GM21515 (cell line): ENCODE measurements at regions not wholly inside any gene's neighbourhood (a gene's known extent, or its start where the extent isn't known, plus 50 kb on each side); places are given as distances from the start of the nearest gene placed in this dataset.
"Not testable (repeated sequence)": the region's sequence is repeated elsewhere in the genome, so short reads cannot be mapped to it uniquely, and the experiment has no call there.

Experiments used
- ATAC-seq: cut with Tn5 transposase; IDR thresholded peaks from one replicate; pipeline ENCODE4 v1.9.1; 2021; ENCODE audit not compliant: unreplicated experiment

DNA sequence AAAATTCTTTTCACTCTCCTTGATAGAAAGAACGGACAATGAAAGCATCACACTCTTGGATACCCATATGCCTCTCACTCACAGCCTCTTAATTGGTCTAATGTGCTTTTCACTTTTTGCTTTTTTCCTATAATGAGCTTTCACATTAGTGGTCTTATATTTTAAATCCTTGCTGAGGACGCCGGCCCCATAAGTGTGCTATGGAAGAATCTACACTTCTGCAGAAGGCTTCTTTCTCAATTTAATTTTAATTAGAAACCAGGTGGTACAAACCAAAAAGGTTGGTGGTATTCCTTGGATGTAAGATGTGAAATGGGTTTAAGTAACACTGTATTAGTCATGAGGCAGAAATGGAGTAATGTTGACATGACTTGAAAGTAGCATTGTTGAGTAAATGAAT lies 190.6 kb upstream of the NFIA start:
- ATAC-seq, result no peak

DNA sequence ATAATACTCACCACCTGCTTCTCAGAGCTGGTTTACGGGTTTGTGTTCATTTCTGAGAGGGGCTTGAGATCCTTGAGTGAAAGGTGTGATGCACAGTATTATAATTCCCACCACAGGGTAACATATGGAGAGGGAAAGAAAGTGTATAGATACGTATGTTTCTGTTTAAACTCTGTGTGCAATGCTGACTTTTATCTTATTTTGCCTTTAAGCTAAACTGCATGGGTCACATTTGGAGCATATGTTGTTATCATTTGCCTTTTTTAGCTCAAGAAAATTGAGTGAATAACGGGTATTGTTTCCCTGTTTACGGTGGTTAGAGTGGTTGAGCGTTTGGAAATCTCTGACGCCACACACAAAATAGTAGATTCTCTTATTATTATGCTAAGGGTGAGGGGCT lies 191.1 kb upstream of the NFIA start:
- no peak for ATAC-seq

GRCh38 chr1:60890664-60891063 lies 191.7 kb upstream of the NFIA start:
- ATAC-seq, result no peak

DNA sequence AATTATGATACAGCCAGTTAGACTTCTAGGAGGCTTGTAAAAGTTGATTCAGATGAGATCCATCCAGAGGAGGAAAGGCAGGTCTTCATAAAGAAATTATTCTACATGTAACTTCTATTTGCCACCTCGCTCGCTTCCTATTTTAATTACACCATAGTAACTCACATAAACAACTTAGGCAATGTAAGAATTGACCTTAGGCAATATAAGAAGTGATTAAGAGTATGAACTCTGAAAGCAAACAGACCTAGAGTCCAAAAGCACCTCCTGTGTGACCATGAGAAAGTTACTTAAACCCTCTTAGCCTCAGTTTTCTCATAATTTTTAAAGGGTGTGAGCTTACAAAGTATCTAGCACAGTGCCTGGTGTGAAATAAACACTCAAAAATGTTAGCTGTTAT lies 192.7 kb upstream of the NFIA start:
- ATAC-seq, result no peak

DNA sequence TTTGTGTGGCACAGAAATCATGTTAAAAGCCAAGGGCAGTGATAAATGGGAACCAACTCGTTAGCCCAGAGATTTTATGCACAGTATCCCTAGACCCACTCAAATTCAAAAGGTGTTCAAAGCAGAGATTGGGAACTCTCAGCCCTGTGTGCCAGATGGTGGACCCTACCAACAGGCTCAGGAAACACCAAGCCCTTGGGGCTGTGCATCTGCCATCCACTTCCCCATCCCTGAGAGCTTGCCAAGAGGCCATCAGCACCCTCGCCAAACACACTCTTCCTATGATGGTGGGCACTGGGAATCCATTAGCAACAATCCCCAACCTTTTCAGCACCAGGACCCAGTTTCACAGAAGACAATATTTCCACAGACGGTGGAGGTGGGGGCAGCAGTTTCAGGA lies 194.2 kb upstream of the NFIA start:
- no peak for ATAC-seq

- ATAC-seq, result no peak
These were observed 195.5 kb upstream of the NFIA start for GRCh38 chr1:60886793-60887331.

DNA sequence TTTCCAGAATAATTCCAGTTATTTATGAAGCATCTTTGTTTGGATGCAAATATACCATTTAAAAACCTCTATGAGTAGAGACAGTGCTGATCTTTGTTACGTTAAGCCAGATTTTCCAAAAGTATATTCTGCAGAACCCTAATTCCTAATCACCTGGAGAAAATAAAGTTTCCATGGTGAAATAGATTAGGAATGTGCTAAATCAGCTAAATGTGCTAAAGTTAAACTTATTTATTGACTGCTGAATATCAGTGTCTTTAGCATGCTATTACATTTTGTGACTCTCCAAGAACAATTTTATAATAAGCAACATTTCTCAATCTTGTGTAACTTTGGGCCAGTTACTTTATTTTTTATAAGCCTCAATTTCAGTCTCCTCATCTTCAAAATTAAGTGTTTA lies 196.3 kb upstream of the NFIA start:
- ATAC-seq, result no peak

DNA sequence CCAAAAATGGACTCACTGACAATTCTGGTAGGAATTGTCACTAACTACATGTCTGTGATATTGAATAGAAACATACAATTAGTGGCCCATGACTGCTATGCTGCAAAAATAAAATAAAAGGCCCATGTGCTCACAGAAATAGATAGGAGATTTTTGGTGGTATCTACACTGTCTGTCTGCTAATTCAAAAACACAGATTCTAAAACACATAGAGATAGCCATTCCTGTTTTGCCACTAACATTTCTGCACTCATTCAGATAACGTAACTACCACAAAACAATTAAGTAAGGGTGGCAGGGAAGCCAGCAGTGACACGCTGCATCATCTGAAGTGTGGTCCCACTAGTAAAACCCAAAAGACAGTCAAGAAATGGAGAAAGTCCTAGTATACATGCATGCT lies 202.2 kb upstream of the NFIA start:
- ATAC-seq, result no peak

- no peak for ATAC-seq
These were observed 204.0 kb upstream of the NFIA start for GRCh38 chr1:60878323-60878722.

DNA sequence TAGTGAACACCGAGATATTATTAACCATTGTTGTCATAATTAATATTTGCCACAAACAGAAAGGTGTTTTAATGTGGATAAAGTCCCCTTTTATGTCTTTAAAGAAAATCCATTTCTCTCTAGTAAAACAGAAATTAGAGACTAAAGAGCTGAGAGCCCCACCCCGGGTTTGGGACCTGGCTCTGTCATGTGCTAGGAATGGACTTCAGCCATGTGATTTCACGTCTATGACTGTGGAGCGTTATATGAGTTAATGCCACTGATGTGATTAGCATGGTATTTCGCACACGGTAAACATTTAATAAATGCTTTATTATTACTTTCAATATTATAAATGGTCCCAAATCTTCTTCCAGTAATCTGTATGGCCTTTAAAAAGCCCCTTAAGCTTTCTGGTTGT lies 205.0 kb upstream of the NFIA start:
- ATAC-seq, result no peak

GRCh38 chr1:60876952-60877351 lies 205.4 kb upstream of the NFIA start:
- no peak for ATAC-seq

- ATAC-seq, result no peak
These were observed 207.2 kb upstream of the NFIA start for GRCh38 chr1:60875138-60875537.

- no peak for ATAC-seq
These were observed 207.6 kb upstream of the NFIA start for GRCh38 chr1:60874718-60875117.

DNA sequence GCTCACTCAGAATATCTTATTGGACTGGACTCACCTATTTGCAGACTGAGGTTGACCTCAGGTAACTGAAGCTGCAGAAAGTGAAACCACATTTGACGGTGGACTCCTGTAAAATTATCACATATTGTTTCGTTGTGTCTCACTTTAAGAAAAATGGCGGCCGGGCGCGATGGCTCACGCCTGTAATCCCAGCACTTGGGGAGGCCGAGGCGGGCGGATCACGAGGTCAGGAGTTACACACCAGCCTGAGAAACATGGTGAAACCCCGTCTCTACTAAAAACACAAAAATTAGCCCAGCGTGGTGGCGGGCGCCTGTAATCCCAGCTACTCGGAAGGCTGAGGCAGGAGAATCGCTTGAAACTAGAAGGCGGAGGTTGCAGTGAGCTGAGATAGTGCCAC lies 209.0 kb upstream of the NFIA start:
- ATAC-seq, result not testable (repeated sequence)

- ATAC-seq, result no peak
These were observed 209.8 kb upstream of the NFIA start for GRCh38 chr1:60872426-60873054.

GRCh38 chr1:60870269-60870865 lies 212.0 kb upstream of the NFIA start:
- ATAC-seq, result no peak

- ATAC-seq, result no peak
These were observed 213.3 kb upstream of the NFIA start for GRCh38 chr1:60868901-60869663.

DNA sequence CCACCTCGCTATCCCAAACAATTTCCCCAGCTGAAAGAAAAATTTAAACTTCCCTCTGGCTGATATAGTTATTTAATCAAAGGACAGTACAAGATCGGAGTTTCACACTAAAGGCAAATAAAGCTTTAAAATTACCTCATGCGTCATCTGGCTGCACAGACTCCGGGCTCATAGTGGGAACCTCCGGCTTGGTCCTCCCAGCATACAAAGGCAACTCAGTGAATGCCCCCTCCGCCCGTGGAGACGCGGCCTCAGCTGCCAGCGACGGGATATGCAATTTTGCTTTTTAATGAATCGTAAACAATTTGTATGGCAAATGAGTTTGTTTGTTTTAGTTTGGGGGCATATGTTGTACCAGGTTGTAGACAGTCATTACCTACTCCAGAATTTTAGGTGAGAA lies 214.6 kb upstream of the NFIA start:
- ATAC-seq, result no peak

- no peak for ATAC-seq
These were observed 215.3 kb upstream of the NFIA start for GRCh38 chr1:60866917-60867531.

- no peak for ATAC-seq
These were observed 216.0 kb upstream of the NFIA start for GRCh38 chr1:60866226-60866900.

- no peak for ATAC-seq
These were observed 217.2 kb upstream of the NFIA start for GRCh38 chr1:60865166-60865565.
